Endothelial cell of umbilical vein (primary cell): ENCODE measurements at regions not wholly inside any gene's neighbourhood (a gene's known extent, or its start where the extent isn't known, plus 50 kb on each side); places are given as distances from the start of the nearest gene placed in this dataset.

Experiments
- BruUV-seq: library from RNA; stranded (reverse); fragments of 400-500 nt; replicated peaks from 2 replicates; lab custom pipeline; 2021; lab: Mats Ljungman, UMichigan
- CTCF ChIA-PET: fragments of 300-600, 350-600 bp; sonication (Branson Sonifier 250); formaldehyde crosslinking; loops from one replicate; lab custom pipeline; 2021; ENCODE audit warnings: antibody characterized with exemption, inconsistent platforms; lab: Charles Lee
- POLR2A ChIA-PET: fragments of 300-600, 350-600 bp; sonication (Branson Sonifier 250); formaldehyde crosslinking; loops from one replicate; lab custom pipeline; 2021; ENCODE audit warnings: antibody characterized with exemption, inconsistent platforms; lab: Charles Lee
- DNase-seq: peaks from one replicate; pipeline ENCODE4 v3.0.0-alpha.2; 2011; ENCODE audit warnings: low read depth, low spot score
- FAIRE-seq: peaks from 2 replicates; lab custom pipeline; 2011; peaks lifted over from hg19 to GRCh38; lab: Jason Lieb, UNC
- H2AFZ ChIP-seq: 2 replicates; pipeline ENCODE4 v1.6.0; 2012; ENCODE audit warnings: low read depth, low read length, control low read depth, inconsistent platforms
- H3K27ac ChIP-seq: 2 replicates; pipeline ENCODE4 v1.5.1; 2011; ENCODE audit warnings: low read depth, mild to moderate bottlenecking, control low read depth, low read length, moderate library complexity; ENCODE audit not compliant: insufficient read depth
- H3K27me3 ChIP-seq, 2 experiments: 2 replicates each; pipeline versions ENCODE4 v1.6.0 to v1.6.1; 2011; ENCODE audit warnings: low read length in 2 of 2, mixed read lengths in 1 of 2; ENCODE audit not compliant: control insufficient read depth in 2 of 2, insufficient read depth in 2 of 2
- H3K36me3 ChIP-seq, 2 experiments: 2 replicates in 1 of 2; 3 replicates in 1 of 2; pipeline ENCODE4 v1.5.1; 2011; ENCODE audit warnings: low read length in 2 of 2, mild to moderate bottlenecking in 1 of 2, moderate library complexity in 1 of 2; ENCODE audit not compliant: control insufficient read depth in 2 of 2, insufficient read depth in 2 of 2; ENCODE audit errors: extremely low read depth in 1 of 2
- H3K4me1 ChIP-seq: 3 replicates; pipeline ENCODE4 v1.5.1; 2011; ENCODE audit warnings: mild to moderate bottlenecking, low read length; ENCODE audit not compliant: control insufficient read depth, insufficient read depth; ENCODE audit errors: extremely low read depth
- H3K4me2 ChIP-seq: 2 replicates; pipeline ENCODE4 v1.6.1; 2011; ENCODE audit warnings: low read length, control low read depth, mixed read lengths; ENCODE audit not compliant: insufficient read depth
- H3K4me3 ChIP-seq, 3 experiments: fragments of 200-600 bp in 1 of 3; sonication (generic), shearing (Covaris generic) in 1 of 3; replicated peaks in 1 of 3; 2 replicates each; pipeline ENCODE4 v1.5.1; 2011 to 2016; ENCODE audit warnings: control low read depth in 3 of 3, low read length in 3 of 3, mild to moderate bottlenecking in 2 of 3, inconsistent platforms in 1 of 3, low read depth in 1 of 3, moderate library complexity in 1 of 3; ENCODE audit not compliant: insufficient read depth in 1 of 3
- H3K79me2 ChIP-seq: 2 replicates; pipeline ENCODE4 v1.6.0; 2012; ENCODE audit warnings: low read length, inconsistent platforms; ENCODE audit not compliant: control insufficient read depth, insufficient read depth
- H3K9ac ChIP-seq: replicated peaks from 2 replicates; pipeline ENCODE3; 2011; ENCODE audit warnings: low read length, control low read depth; ENCODE audit not compliant: insufficient read depth; ENCODE audit errors: extremely low read depth
- H3K9me1 ChIP-seq: replicated peaks from 3 replicates; pipeline ENCODE4 v1.6.0; 2011; ENCODE audit warnings: mild to moderate bottlenecking, low read length; ENCODE audit not compliant: control insufficient read depth, insufficient read depth; ENCODE audit errors: extremely low read depth
- H3K9me3 ChIP-seq: replicated peaks from 2 replicates; pipeline ENCODE4 v1.5.1; 2012; ENCODE audit warnings: low read length, inconsistent platforms; ENCODE audit not compliant: control insufficient read depth, insufficient read depth
- H4K20me1 ChIP-seq: replicated peaks from 2 replicates; pipeline ENCODE3; 2011; ENCODE audit warnings: mild to moderate bottlenecking, low read length; ENCODE audit not compliant: control insufficient read depth, insufficient read depth; ENCODE audit errors: extremely low read depth
- EZH2 ChIP-seq: IDR thresholded peaks from 2 replicates; pipeline ENCODE4 v1.6.1; 2012; ENCODE audit warnings: borderline replicate concordance, low read depth, mild to moderate bottlenecking, moderate library complexity, low read length, inconsistent platforms; ENCODE audit not compliant: severe bottlenecking
- FOS ChIP-seq: IDR thresholded peaks from 2 replicates; pipeline ENCODE4 v1.6.1; 2011; ENCODE audit warnings: mild to moderate bottlenecking, low read length, moderate library complexity, borderline replicate concordance; ENCODE audit not compliant: insufficient read depth
- GATA2 ChIP-seq: IDR thresholded peaks from 2 replicates; pipeline ENCODE4 v1.7.0; 2011; ENCODE audit warnings: low read depth, mild to moderate bottlenecking, moderate library complexity, mixed read lengths, low read length; ENCODE audit not compliant: insufficient read length, insufficient read depth
- JUN ChIP-seq: IDR thresholded peaks from 2 replicates; pipeline ENCODE4 v1.6.1; 2011; ENCODE audit warnings: borderline replicate concordance, low read depth; ENCODE audit not compliant: insufficient read length, insufficient read depth
- MYC ChIP-seq: IDR thresholded peaks from one replicate; pipeline ENCODE4 v1.6.1; 2011; ENCODE audit warnings: mild to moderate bottlenecking, low read depth, low read length
- POLR2A ChIP-seq: IDR thresholded peaks from 2 replicates; pipeline ENCODE4 v1.6.1; 2012; ENCODE audit warnings: low read depth, mild to moderate bottlenecking, control low read depth, low read length
- POLR2AphosphoS5 ChIP-seq: IDR thresholded peaks from 2 replicates; pipeline ENCODE4 v1.6.1; 2012; ENCODE audit warnings: low read depth, mild to moderate bottlenecking, control low read depth, low read length, moderate library complexity; ENCODE audit not compliant: insufficient read depth
- dilution Hi-C: fragments of 300-500 bp; cut with MboI; formaldehyde crosslinking; loops from one replicate; pipeline ENCODE4 v1.15.0; 2019; ENCODE audit warnings: low sequenced_read_pairs; ENCODE audit not compliant: extremely low pct_ligation_motif_present
- intact Hi-C: fragments of 100-400 bp; cut with micrococcal nuclease; formaldehyde crosslinking; loops from one replicate; pipeline ENCODE4 v1.10.0; 2022
- TF ChIP-seq, protein P1 (sequence below), 2 donors: IDR thresholded peaks; 1 replicate in 1 of 2; 2 replicates in 1 of 2; pipeline ENCODE4 v1.5.1; 2011; ENCODE audit warnings: low read length in 2 of 2, mild to moderate bottlenecking in 2 of 2, moderate library complexity in 2 of 2, control low read depth in 1 of 2, inconsistent platforms in 1 of 2, low read depth in 1 of 2; ENCODE audit not compliant: insufficient read depth in 1 of 2; ENCODE audit errors: extremely low read depth in 1 of 2
- TF ChIP-seq, protein P2 (sequence below): IDR thresholded peaks from 2 replicates; pipeline ENCODE4 v1.6.1; 2011; ENCODE audit not compliant: insufficient read depth, insufficient read length

DNA sequence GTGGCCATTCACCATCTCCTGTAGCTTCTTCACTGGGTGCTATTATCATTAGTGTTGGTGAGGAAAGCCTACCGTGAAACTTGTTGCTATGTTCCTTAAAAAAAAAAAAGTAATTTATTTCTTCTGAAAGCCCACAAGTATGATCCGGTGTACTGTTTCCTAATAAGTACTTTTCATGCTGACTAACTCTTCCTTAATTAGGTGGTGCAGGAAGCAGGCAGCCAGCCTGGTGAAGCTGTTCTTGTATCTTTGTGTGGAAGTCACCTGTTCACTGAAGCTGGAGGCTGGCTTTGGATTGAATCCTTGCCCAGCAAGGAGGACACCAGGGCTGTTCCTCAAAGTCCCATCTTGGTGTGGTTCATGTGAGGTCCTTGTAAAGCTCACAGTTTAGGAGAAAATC, 321.7 kb upstream of the THSD7B start:
- Histone ChIP-seq H4K20me1 (no peaks in the 10 kb centered on the region), H3K4me2 (no peak overlapping the region), H3K4me1 (no peaks in the 10 kb centered on the region), H3K36me3 (no peaks in the 10 kb centered on the region), H3K27me3 (no peaks in the 10 kb centered on the region), H3K9me1 (no peaks in the 10 kb centered on the region), H3K9me3 (no peaks in the 10 kb centered on the region), H3K27ac (no peak overlapping the region), H2AFZ (no peak overlapping the region), H3K4me3 (no peak overlapping the region), H3K79me2 (no peaks in the 10 kb centered on the region), H3K9ac (no peak overlapping the region)
- FAIRE-seq = no peak
- BruUV-seq = no TSS peak
- DNase-seq = no peak
- intact Hi-C loops = no loop called here
- dilution Hi-C loops = no loop called here
- ChIA-PET POLR2A (no interaction called here), CTCF (no interaction called here)
- TF ChIP-seq POLR2AphosphoS5 (no peak), EZH2 (no peak), FOS (no peak), POLR2A (no peak), MYC (no peak), GATA2 (no peak), JUN (no peak)
- TF ChIP-seq, protein P1, sequence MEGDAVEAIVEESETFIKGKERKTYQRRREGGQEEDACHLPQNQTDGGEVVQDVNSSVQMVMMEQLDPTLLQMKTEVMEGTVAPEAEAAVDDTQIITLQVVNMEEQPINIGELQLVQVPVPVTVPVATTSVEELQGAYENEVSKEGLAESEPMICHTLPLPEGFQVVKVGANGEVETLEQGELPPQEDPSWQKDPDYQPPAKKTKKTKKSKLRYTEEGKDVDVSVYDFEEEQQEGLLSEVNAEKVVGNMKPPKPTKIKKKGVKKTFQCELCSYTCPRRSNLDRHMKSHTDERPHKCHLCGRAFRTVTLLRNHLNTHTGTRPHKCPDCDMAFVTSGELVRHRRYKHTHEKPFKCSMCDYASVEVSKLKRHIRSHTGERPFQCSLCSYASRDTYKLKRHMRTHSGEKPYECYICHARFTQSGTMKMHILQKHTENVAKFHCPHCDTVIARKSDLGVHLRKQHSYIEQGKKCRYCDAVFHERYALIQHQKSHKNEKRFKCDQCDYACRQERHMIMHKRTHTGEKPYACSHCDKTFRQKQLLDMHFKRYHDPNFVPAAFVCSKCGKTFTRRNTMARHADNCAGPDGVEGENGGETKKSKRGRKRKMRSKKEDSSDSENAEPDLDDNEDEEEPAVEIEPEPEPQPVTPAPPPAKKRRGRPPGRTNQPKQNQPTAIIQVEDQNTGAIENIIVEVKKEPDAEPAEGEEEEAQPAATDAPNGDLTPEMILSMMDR (IDR thresholded peaks at IDR 0.05; ENCODE audit: extremely low read depth in 1 of 2, insufficient read depth in 1 of 2, low read depth in 1 of 2, low read length in 2 of 2) = no peak
- TF ChIP-seq, protein P2, sequence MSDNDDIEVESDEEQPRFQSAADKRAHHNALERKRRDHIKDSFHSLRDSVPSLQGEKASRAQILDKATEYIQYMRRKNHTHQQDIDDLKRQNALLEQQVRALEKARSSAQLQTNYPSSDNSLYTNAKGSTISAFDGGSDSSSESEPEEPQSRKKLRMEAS = no peak
